Heart left ventricle (tissue), 16 donors: ENCODE measurements at regions not wholly inside any gene's neighbourhood (a gene's known extent, or its start where the extent isn't known, plus 50 kb on each side); places are given as distances from the start of the nearest gene placed in this dataset.
"Not testable (repeated sequence)": the region's sequence is repeated elsewhere in the genome, so short reads cannot be mapped to it uniquely, and the experiment has no call there.

ENCODE experiments used
- ATAC-seq, 4 donors: fragments of 200-7000 bp; cut with Tn5 transposase; one replicate each; pipeline ENCODE4 v1.9.1; 2020 to 2022; ENCODE audit warnings: moderate library complexity in 4 of 4, mild to moderate bottlenecking in 3 of 4, moderate number of reproducible peaks in 1 of 4
- DNase-seq, 5 donors: peaks; one replicate each; pipeline ENCODE4 v3.0.0-alpha.2; 2020
- H3K27ac ChIP-seq, 12 donors: fragments of 200-600 bp; sonication (generic) in 4 of 12; one replicate each; pipeline versions ENCODE4 v1.5.0 to v1.8.0; 2016 to 2022; ENCODE audit warnings: mild to moderate bottlenecking in 2 of 12
- H3K27me3 ChIP-seq, 9 donors: fragments of 200-600 bp; sonication (generic) in 2 of 9; one replicate each; pipeline versions ENCODE4 v1.5.1 to v1.8.0; 2016 to 2022; ENCODE audit warnings: mild to moderate bottlenecking in 3 of 9
- H3K36me3 ChIP-seq, 9 donors: fragments of 200-600 bp; sonication (generic) in 2 of 9; one replicate each; pipeline versions ENCODE4 v1.5.0 to v1.8.0; 2018 to 2022; ENCODE audit warnings: mild to moderate bottlenecking in 2 of 9
- H3K4me1 ChIP-seq, 12 donors: fragments of 200-600 bp; sonication (generic) in 4 of 12; one replicate each; pipeline versions ENCODE4 v1.5.0 to v1.8.0; 2016 to 2022; ENCODE audit warnings: mild to moderate bottlenecking in 3 of 12
- H3K4me3 ChIP-seq, 12 donors: fragments of 200-600 bp; sonication (generic) in 4 of 12; one replicate each; pipeline versions ENCODE4 v1.5.0 to v1.8.0; 2017 to 2022; ENCODE audit warnings: mild to moderate bottlenecking in 9 of 12, moderate library complexity in 4 of 12
- H3K9me3 ChIP-seq, 12 donors: fragments of 200-600 bp; sonication (generic) in 4 of 12; one replicate each; pipeline versions ENCODE4 v1.5.0 to v1.8.0; 2016 to 2022; ENCODE audit warnings: mild to moderate bottlenecking in 1 of 12
- POLR2A ChIP-seq, 2 donors: fragments of 450-650 bp; IDR thresholded peaks; one replicate each; pipeline ENCODE4 v1.6.1; 2017; ENCODE audit warnings: antibody characterized with exemption in 2 of 2, mild to moderate bottlenecking in 2 of 2, moderate library complexity in 2 of 2
- WGBS, 4 donors: extraction: QIAGEN DNeasy Blood & Tissue Kit in 2 of 4; methylation state at CpG; one replicate each; pipeline versions ENCODE4 v1.1.5 to v1.1.7; 2013 to 2018; 5-methylcytosine and 5-hydroxymethylcytosine counted together
- intact Hi-C, 10 donors: fragments of 100-400 bp; cut with DNase I; formaldehyde crosslinking; loops; one replicate each; pipeline versions ENCODE4 v1.11.1 to v1.14.2; 2022
- TF ChIP-seq, protein P1 (sequence below), 12 donors: fragments of 200-600 bp; sonication (generic) in 4 of 12; IDR thresholded peaks; one replicate each; pipeline versions ENCODE4 v1.5.0 to v1.8.0; 2018 to 2022; ENCODE audit warnings: antibody characterized with exemption in 12 of 12, mild to moderate bottlenecking in 5 of 12
- donor health status: ischemic (EF 13 %, LVEDD 7.1; RV severe dilation, severe dysfunction).
- donor health status: healthy with polysubstance abuse.
- donor health status: DM: no; HTN: yes; CAD: no.
- donor health status: DM: no; HTN: no; CAD: no.
- donor health status: ischemic (EF 25% LVEDD 6.9; RV normal size, moderate dysfunction).
- donor health status: ischemic (EF 25% LVEDD 5.7; RV mildly dilated, moderate dysfunction).
- donor health status: healthy.
- donor health status: DM: yes; HTN: yes; CAD: no.
- donor health status: ischemic (EF 35%, LVEDD 5.7; RV mildly dilated, moderate dysfunction).
- donor health status: nonischemic (EF 11% LVEDD 7.7; RV severe dilation, severe dysfunction).
- donor health status: DM: yes; HTN: yes; CAD: no.
- donor health status: PGD.
- donor health status: ischemic (EF 29% LVEDD 5.4; RV normal size, mild dysfunction).
- donor health status: nonischemic (EF 23%, LVEDD 6.1; RV moderate dilation, normal function).

DNA sequence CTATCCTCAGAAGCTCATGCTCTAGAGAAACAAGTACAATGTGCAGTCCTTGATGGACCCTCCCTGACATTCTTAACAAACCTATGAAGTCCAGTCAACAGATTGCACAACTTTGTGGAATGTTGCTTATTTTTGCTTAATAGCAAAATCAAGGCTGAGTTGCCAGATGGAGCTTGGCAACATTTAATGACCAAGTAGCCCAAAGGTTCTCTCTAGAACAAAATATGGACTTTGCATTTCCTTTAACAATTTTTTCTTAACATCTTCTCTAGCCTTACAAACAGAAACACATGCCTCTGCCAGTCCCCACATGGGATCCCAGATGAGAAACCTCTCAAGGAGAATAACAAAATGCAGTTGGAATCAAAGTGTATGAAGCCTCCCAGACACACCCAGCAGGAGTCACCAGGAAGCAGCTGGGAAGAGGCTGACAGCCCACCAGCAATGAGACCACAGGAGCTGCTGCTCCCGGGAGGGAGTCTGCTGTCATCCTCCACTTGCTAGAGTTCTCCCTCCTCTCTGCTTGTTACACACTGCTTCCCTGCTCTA, 422.5 kb upstream of the CDIN1 start:
- intact Hi-C loops, result no loop called here
- Histone ChIP-seq H3K36me3 (no peaks in the 10 kb centered on the region), H3K27ac (no peak overlapping the region), H3K4me3 (no peak overlapping the region), H3K4me1 (peaks cover 0 to 3% (median 0%) of the 10 kb centered on the region in 12 donors), H3K27me3 (no peaks in the 10 kb centered on the region), H3K9me3 (no peaks in the 10 kb centered on the region)
- WGBS, 4 donors, result 33 to 52% (median 42%) methylated on average over 1 of the region's 1 CpG
- peak; percentile 60 to 80 (median 72) for ATAC-seq
- peak; percentile 10 to 63 (median 33) for DNase-seq
- TF ChIP-seq, protein P1, sequence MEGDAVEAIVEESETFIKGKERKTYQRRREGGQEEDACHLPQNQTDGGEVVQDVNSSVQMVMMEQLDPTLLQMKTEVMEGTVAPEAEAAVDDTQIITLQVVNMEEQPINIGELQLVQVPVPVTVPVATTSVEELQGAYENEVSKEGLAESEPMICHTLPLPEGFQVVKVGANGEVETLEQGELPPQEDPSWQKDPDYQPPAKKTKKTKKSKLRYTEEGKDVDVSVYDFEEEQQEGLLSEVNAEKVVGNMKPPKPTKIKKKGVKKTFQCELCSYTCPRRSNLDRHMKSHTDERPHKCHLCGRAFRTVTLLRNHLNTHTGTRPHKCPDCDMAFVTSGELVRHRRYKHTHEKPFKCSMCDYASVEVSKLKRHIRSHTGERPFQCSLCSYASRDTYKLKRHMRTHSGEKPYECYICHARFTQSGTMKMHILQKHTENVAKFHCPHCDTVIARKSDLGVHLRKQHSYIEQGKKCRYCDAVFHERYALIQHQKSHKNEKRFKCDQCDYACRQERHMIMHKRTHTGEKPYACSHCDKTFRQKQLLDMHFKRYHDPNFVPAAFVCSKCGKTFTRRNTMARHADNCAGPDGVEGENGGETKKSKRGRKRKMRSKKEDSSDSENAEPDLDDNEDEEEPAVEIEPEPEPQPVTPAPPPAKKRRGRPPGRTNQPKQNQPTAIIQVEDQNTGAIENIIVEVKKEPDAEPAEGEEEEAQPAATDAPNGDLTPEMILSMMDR (IDR thresholded peaks at IDR 0.05), result no peak
- no peak for TF ChIP-seq POLR2A (IDR thresholded peaks at IDR 0.05)

DNA sequence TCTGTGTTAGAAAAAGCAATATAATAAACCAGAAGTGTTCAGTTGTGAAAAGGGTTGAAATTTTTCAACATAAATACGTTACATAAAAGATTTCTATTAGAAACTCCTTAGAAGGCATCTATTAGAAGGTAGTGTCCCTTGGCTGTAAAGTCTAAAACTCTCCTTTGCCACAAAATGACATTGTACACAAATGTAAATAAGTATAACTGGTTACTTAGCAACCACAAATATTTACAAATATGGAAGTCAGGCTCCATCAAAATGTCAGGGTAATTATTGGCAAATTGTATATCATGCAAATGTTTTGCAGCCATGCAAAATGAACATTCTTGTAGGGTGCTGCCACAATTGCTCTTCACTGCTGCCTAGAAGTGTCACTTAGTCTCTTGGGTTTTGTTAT, 419.1 kb upstream of the CDIN1 start:
- no peak overlapping the region for H3K4me3 ChIP-seq
- intact Hi-C loops, result no loop called here
- H3K27me3 ChIP-seq, result no peaks in the 10 kb centered on the region
- H3K9me3 ChIP-seq, result no peaks in the 10 kb centered on the region
- 94 to 98% (median 96%) methylated on average over 1 of the region's 1 CpG for WGBS, 4 donors
- ATAC-seq (no peak), DNase-seq (no peak)
- H3K36me3 ChIP-seq, result no peaks in the 10 kb centered on the region
- H3K4me1 ChIP-seq, result peaks cover 0 to 3% (median 0%) of the 10 kb centered on the region in 12 donors
- TF ChIP-seq POLR2A (IDR thresholded peaks at IDR 0.05), result no peak
- TF ChIP-seq, protein P1 (IDR thresholded peaks at IDR 0.05), result no peak
- H3K27ac ChIP-seq, result no peak overlapping the region

DNA sequence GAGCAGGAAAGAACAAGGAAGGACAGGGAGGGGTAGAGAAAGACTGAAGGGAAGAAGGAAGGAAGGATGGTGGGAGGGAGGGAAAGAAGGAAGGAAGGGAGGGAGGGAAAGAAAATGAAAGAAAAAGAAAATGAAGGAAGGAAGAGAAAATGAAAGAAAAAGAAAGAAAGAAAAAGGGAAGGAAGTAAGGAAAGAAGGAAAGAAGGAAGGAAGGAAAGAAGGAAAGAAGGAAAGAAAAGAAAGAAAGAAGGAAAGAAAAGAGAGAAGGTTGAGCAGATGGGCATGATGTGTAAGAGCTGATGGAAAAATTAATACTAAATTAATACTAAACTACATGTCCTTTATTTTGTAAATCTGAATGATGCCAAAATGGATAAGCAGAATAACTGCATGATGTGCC, 418.3 kb upstream of the CDIN1 start:
- Histone ChIP-seq H3K4me3 (no peak overlapping the region), H3K36me3 (no peaks in the 10 kb centered on the region), H3K4me1 (peaks cover 0 to 3% (median 0%) of the 10 kb centered on the region in 12 donors), H3K27me3 (no peaks in the 10 kb centered on the region), H3K9me3 (no peaks in the 10 kb centered on the region), H3K27ac (no peak overlapping the region)
- DNase-seq, result no peak
- ATAC-seq, result no peak
- no peak for TF ChIP-seq POLR2A (IDR thresholded peaks at IDR 0.05)
- TF ChIP-seq, protein P1 (IDR thresholded peaks at IDR 0.05), result no peak
- intact Hi-C loops, result no loop called here

DNA sequence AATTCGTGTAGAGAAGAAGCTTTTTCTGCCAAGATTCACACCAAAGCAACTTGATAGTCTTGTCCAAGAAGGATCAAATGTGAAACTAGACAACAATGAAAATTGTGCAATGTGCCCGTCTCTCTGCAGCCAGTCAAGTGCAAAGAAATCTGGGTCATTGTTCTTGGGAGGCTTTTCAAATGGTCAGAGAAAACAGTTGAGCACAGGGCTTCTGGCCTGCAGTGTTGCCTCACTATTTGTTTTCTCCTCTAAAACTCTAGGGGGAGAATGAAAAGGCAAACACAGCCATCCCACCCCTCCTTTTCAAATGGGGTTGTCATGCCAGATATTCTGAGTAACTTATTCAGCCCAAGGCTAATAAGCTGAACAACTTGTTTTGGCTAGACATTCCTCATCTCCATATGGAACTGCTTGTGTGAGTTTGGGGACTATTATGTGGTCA, 417.6 kb upstream of the CDIN1 start:
- no peak for TF ChIP-seq POLR2A (IDR thresholded peaks at IDR 0.05)
- TF ChIP-seq, protein P1 (IDR thresholded peaks at IDR 0.05), result no peak
- DNase-seq, result peak; percentile 6 to 38 (median 17)
- peaks cover 0 to 3% (median 0%) of the 10 kb centered on the region in 12 donors for H3K4me1 ChIP-seq
- no peaks in the 10 kb centered on the region for H3K36me3 ChIP-seq
- WGBS, 4 donors, result 57 to 64% (median 61%) methylated on average over 2 of the region's 2 CpGs
- no peak overlapping the region for H3K27ac ChIP-seq
- ATAC-seq, result peak; percentile 55 to 92 (median 74)
- H3K9me3 ChIP-seq, result no peaks in the 10 kb centered on the region
- no peaks in the 10 kb centered on the region for H3K27me3 ChIP-seq
- no peak overlapping the region for H3K4me3 ChIP-seq
- intact Hi-C loops, result no loop called here

DNA sequence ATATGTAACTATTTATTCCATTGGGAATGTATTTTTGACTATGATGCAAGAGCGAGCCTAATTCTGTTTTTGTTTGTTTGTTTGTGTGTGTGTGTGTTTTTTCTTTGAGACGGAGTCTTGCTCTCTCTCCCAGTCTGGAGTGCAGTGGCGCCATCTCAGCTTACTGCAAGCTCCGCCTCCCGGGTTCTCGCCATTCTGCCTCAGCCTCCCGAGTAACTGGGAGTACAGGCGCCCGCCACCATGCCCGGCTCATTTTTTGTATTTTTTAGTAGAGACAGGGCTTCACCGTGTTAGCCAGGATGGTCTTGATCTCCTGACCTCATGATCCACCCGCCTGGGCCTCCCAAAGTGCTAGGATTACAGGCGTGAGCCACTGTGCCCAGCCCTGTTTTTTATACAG, 415.4 kb upstream of the CDIN1 start:
- intact Hi-C loops, H3K27me3 ChIP-seq, ATAC-seq, H3K36me3 ChIP-seq, H3K27ac ChIP-seq, H3K9me3 ChIP-seq, H3K4me1 ChIP-seq, H3K4me3 ChIP-seq: not testable (repeated sequence)
- peak in 1 of 5 donors; percentile 7 for DNase-seq
- WGBS, 4 donors, result 92 to 97% (median 94%) methylated on average over 13 of the region's 13 CpGs
